ENCODE measurements at regions not wholly inside any gene's neighbourhood (a gene's known extent, or its start where the extent isn't known, plus 50 kb on each side); places are given as distances from the start of the nearest gene placed in this dataset.

DNA sequence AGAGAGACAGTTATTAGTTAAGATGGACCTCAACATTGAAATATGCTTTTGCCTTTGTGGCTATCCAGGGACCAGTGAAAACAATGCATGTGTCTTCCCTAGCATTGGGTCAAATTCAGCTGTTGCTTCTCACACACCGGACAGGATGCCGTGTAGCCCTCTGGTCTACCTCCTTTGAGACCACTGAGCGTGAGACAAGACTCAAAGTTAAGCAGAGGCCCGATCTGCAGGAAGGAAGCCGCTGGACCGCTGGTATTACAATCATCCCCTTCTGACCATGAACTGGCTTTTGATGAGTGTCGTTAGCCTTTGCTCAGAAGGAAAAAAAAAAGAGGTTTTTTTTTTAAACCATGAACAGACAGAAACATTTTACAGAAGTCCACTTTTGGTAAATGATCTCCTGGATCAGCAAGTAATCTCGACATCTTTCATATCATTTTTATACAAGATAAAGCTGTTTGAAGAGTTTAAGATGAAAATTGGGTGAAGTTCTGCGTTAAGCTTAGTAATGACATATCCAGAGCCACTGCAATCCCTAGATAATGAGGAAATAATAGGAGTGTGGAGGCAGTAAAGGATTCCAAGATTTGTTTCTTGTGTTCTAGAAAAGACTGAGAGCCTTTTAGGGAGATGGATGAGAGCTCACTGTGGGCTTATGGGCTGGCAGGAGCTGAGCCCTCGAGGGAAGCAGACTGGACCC is 622.8 kb downstream of the QKI start:
- Mint-ChIP-seq H3K27me3 (ENCODE audit: insufficient read depth) (no peaks in the 10 kb centered on the region), H3K27ac (no peak overlapping the region), H3K36me3 (ENCODE audit: low read depth) (no peaks in the 10 kb centered on the region), H3K4me1 (ENCODE audit: low read depth) (no peaks in the 10 kb centered on the region), H3K4me3 (no peak overlapping the region), H3K9me3 (no peaks in the 10 kb centered on the region)
- DNase-seq (ENCODE audit: low spot score), result no peak
- intact Hi-C loops (cut with micrococcal nuclease), result no loop called here

DNA sequence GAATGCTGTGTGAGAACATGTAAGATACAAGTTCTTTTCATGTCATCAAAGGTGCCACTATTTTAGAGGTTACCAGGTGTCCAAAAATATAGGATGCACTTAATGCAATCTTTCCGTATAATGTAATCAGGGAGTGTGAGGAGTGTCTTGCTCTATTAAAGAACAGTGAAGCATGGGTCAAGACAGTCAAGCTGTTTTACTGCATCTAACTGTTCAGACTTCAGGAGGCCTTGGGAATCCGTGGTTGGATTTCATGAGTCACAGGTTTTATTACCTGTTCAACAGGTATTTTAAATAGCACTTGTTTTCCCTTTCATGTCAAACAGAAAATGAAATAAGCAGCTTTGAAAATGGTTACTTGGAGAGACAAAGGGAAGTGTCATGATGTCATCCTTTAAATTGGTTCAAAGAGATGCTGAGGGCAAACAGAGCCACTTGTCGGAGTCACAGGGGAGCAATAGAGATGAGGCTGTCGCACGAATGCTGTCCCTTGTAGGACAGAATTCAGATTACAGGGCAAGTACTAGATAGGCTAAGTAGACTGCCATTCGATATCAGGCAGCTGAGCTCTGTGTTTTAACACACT is 621.5 kb downstream of the QKI start:
- H3K4me1 Mint-ChIP-seq (ENCODE audit: low read depth), result no peaks in the 10 kb centered on the region
- no peak overlapping the region for H3K4me3 Mint-ChIP-seq
- intact Hi-C loops (cut with micrococcal nuclease), result no loop called here
- H3K27ac Mint-ChIP-seq, result no peak overlapping the region
- H3K27me3 Mint-ChIP-seq (ENCODE audit: insufficient read depth), result no peaks in the 10 kb centered on the region
- DNase-seq (ENCODE audit: low spot score), result no peak
- no peaks in the 10 kb centered on the region for H3K9me3 Mint-ChIP-seq
- no peaks in the 10 kb centered on the region for H3K36me3 Mint-ChIP-seq (ENCODE audit: low read depth)

DNA sequence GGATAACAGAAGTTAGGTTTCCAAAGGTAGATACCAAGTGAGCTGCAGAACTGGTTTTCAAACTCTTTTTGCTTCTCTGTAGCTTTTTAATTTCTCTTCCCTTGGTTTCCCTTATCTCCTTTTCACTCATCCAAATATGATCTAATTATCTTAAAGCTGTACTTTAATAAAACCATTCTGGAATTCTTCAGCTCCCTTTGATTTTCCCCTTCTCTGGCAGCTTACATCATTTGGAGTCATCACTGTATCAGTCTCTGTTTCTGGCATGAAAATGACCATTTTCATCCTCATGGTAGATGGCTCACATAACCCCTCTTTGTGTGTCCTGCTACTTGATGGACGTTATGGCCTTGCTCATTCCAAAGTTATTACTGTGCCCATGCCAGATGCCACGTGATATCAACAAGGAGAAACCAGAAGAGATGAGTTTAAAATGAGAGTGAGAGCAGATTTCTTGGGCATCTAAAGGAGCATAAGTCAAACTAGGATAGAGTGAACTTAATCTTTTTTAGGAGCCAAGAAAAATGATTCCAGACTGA is 620.2 kb downstream of the QKI start:
- Mint-ChIP-seq H3K9me3 (no peaks in the 10 kb centered on the region), H3K4me3 (no peak overlapping the region), H3K4me1 (ENCODE audit: low read depth) (no peaks in the 10 kb centered on the region), H3K36me3 (ENCODE audit: low read depth) (no peaks in the 10 kb centered on the region), H3K27ac (no peak overlapping the region), H3K27me3 (ENCODE audit: insufficient read depth) (no peaks in the 10 kb centered on the region)
- intact Hi-C loops (cut with micrococcal nuclease), result no loop called here
- DNase-seq (ENCODE audit: low spot score), result no peak

DNA sequence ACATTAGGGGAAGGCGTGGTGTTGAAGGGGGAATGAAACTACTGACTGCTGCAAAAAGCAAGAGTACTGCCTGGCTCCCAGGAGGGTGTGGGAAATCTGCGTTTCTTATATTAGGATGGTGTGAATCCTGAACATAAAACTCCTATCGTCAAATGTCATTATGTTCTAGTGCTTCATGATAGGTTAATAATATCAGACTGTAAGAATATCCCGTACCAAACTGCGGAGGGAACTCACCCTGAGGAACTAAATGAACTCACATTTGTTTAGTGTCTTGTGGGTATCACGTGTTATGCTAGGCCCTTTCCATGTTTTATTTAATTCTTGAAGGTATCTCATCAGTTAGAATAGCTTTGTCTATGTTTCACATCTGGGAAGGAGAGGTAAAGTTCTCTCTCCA is 610.7 kb downstream of the QKI start:
- H3K4me1 Mint-ChIP-seq (ENCODE audit: low read depth), result no peaks in the 10 kb centered on the region
- H3K9me3 Mint-ChIP-seq, result no peaks in the 10 kb centered on the region
- DNase-seq (ENCODE audit: low spot score), result no peak
- intact Hi-C loops (cut with micrococcal nuclease), result no loop called here
- H3K27me3 Mint-ChIP-seq (ENCODE audit: insufficient read depth), result no peaks in the 10 kb centered on the region
- no peak overlapping the region for H3K27ac Mint-ChIP-seq
- H3K36me3 Mint-ChIP-seq (ENCODE audit: low read depth), result no peaks in the 10 kb centered on the region
- no peak overlapping the region for H3K4me3 Mint-ChIP-seq

DNA sequence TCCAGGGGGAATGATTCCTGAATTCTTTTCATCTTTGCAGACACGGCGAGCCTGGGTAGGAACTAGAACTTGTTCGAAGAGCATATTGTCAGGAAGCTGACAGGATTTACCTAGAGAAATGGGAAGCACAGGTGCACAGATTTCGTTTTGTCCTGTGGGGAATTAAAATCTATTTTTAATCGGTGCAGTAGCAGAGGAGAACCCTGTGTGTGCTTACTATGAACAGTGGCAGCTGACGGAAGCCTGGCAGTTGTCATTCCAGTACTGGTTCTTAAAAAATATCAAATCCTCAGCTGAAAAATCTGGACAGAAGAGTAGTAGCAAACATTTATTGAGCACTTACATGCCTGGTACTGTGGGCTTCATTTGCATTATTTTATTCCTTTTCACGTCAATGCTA is 609.0 kb downstream of the QKI start:
- Mint-ChIP-seq H3K36me3 (ENCODE audit: low read depth) (no peaks in the 10 kb centered on the region), H3K27ac (no peak overlapping the region), H3K4me3 (no peak overlapping the region), H3K27me3 (ENCODE audit: insufficient read depth) (no peaks in the 10 kb centered on the region), H3K4me1 (ENCODE audit: low read depth) (no peaks in the 10 kb centered on the region), H3K9me3 (no peaks in the 10 kb centered on the region)
- DNase-seq (ENCODE audit: low spot score), result no peak
- intact Hi-C loops (cut with micrococcal nuclease), result no loop called here

DNA sequence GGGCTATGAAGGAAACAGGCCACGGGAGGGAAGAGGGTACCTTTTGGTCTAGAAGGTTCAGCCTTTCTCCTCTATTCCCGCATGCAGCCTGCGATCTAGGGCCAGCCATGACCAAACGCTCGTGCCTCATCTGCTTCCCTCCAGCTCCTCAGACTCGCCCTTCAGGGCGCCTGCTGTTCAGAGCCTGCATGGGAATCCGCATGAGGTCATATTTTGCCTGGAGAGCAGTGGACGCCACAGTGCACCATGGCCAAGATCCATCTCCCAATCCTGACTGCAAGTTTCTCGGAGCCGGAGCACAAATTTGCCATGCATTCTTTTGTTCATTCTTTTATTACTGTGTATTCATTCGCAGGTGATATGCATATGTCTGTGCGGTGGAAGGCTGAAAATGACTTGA is 608.1 kb downstream of the QKI start:
- Mint-ChIP-seq H3K4me3 (no peak overlapping the region), H3K4me1 (ENCODE audit: low read depth) (no peaks in the 10 kb centered on the region), H3K9me3 (no peaks in the 10 kb centered on the region), H3K27me3 (ENCODE audit: insufficient read depth) (peaks cover 2% of the 10 kb centered on the region), H3K36me3 (ENCODE audit: low read depth) (no peaks in the 10 kb centered on the region), H3K27ac (no peak overlapping the region)
- DNase-seq (ENCODE audit: low spot score), result no peak
- intact Hi-C loops (cut with micrococcal nuclease), result no loop called here

DNA sequence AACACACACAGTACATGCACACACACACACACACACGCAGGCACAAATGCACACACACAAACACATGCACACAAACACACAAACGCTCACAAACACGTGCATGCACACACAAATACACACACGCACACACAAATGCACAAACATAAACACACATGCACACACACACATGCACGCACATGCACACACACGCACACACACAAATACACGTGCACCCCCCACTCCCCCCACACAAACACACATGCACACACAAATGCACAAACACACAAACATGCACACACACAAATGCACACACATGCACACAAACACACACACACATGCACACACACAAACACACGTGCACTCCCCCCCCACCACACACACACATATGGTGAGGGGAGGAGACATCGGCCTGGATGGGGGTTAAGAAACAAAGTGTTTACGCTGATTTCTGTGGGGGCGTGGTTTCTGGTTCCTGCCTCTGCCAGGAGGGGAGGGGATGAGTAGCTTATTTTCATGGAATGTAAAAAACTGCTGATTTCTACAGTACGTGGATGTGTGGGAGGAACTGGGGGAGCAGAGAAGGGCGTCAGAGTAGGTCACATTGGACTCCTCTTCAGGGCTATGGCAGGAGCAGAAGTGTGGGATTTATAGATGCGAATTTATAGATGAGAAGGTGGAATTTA is 607.2 kb downstream of the QKI start:
- intact Hi-C loops (cut with micrococcal nuclease), result no loop called here
- peaks cover 2% of the 10 kb centered on the region for H3K27me3 Mint-ChIP-seq (ENCODE audit: insufficient read depth)
- H3K36me3 Mint-ChIP-seq (ENCODE audit: low read depth), result no peaks in the 10 kb centered on the region
- H3K27ac Mint-ChIP-seq, result no peak overlapping the region
- no peaks in the 10 kb centered on the region for H3K4me1 Mint-ChIP-seq (ENCODE audit: low read depth)
- no peak overlapping the region for H3K4me3 Mint-ChIP-seq
- DNase-seq (ENCODE audit: low spot score), result no peak
- H3K9me3 Mint-ChIP-seq, result no peaks in the 10 kb centered on the region

DNA sequence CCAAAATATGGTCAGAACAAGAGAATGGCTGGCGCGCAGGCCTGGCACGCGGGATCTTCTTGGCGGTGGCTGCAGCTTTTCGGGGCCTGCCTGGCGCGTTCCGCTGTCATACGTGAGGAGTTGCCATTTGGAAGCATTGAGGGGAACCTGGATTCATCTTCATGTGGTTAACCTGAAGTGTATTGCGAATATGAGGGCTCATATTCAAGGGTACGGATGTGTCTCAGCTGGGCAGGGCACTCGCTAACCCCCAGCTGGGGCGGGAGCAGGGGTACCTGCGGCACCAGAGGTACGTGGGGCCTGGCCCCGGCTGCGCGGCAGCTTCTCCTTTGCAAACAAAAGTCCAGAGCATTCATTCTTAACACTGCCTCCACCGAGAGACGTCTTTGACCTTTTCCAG is 605.6 kb downstream of the QKI start:
- intact Hi-C loops (cut with micrococcal nuclease), result no loop called here
- Mint-ChIP-seq H3K4me1 (ENCODE audit: low read depth) (no peaks in the 10 kb centered on the region), H3K4me3 (no peak overlapping the region), H3K9me3 (peaks cover 5% of the 10 kb centered on the region), H3K27me3 (ENCODE audit: insufficient read depth) (peaks cover 2% of the 10 kb centered on the region), H3K27ac (no peak overlapping the region), H3K36me3 (ENCODE audit: low read depth) (no peaks in the 10 kb centered on the region)
- DNase-seq (ENCODE audit: low spot score), result no peak

DNA sequence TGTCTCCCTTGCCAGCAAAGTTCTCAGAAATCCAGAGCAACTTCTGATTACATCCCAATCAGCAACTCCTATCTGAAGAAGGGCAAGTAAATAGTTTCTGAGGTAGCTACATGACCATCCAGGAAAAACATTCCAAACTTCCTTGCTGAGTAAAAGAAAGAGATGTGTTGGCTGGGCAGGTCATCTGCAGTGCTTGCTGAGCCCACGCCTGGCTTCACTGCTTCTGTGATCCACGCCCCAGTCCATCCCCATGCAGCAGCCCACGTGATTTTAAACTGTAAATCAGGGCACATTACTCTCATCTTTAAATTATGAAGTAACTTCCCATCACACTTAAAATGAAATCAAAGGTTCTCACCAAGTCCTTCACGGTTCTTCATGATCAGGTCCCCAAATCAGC is 603.6 kb downstream of the QKI start:
- peaks cover 2% of the 10 kb centered on the region for H3K27me3 Mint-ChIP-seq (ENCODE audit: insufficient read depth)
- DNase-seq (ENCODE audit: low spot score), result no peak
- no peaks in the 10 kb centered on the region for H3K36me3 Mint-ChIP-seq (ENCODE audit: low read depth)
- no peak overlapping the region for H3K27ac Mint-ChIP-seq
- H3K4me1 Mint-ChIP-seq (ENCODE audit: low read depth), result no peaks in the 10 kb centered on the region
- intact Hi-C loops (cut with micrococcal nuclease), result no loop called here
- no peak overlapping the region for H3K4me3 Mint-ChIP-seq
- H3K9me3 Mint-ChIP-seq, result peaks cover 5% of the 10 kb centered on the region

DNA sequence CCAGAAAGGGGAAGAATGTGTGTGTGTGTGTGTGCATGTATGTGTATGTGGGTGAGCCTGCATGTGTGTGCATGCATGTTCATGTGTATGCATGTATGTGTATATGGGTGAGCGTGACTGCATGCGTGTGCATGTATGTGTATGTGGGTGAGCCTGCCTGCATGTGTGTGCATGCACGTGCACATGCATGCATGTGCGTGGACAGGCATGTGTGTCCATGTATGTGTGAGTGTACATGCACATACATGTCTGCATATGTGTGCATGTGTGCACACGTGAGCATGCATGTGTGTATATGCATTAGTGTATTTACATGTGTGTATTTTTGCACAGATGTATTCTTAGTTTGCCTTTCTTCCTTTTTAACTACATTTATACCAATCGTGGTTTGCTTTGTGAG is 601.5 kb downstream of the QKI start:
- DNase-seq (ENCODE audit: low spot score), result no peak
- H3K4me1 Mint-ChIP-seq (ENCODE audit: low read depth), result no peaks in the 10 kb centered on the region
- H3K27ac Mint-ChIP-seq, result no peak overlapping the region
- intact Hi-C loops (cut with micrococcal nuclease), result no loop called here
- H3K36me3 Mint-ChIP-seq (ENCODE audit: low read depth), result no peaks in the 10 kb centered on the region
- no peak overlapping the region for H3K4me3 Mint-ChIP-seq
- peaks cover 5% of the 10 kb centered on the region for H3K9me3 Mint-ChIP-seq
- peaks cover 2% of the 10 kb centered on the region for H3K27me3 Mint-ChIP-seq (ENCODE audit: insufficient read depth)

DNA sequence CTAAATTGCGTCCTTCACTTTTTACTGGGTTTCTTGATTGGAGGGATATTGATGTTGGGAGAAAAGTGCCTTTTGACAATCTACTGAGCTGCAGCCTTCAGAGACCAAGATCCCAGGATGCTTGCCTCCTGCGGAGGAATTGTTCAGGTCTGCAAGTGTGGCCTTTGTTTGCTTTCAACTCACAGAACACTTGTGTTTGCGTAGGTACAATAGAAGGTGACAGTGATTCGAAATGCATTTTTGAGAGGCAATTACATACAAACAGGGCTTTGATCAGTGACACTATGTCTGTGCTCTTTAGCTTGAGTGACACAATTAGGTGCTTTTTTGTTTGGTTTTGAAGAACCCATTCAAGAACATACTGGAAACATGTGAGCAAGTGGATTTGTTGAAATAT is 600.6 kb downstream of the QKI start:
- H3K4me3 Mint-ChIP-seq, result no peak overlapping the region
- peaks cover 2% of the 10 kb centered on the region for H3K27me3 Mint-ChIP-seq (ENCODE audit: insufficient read depth)
- H3K4me1 Mint-ChIP-seq (ENCODE audit: low read depth), result no peaks in the 10 kb centered on the region
- intact Hi-C loops (cut with micrococcal nuclease), result no loop called here
- no peak overlapping the region for H3K27ac Mint-ChIP-seq
- H3K9me3 Mint-ChIP-seq, result peaks cover 5% of the 10 kb centered on the region
- no peak for DNase-seq (ENCODE audit: low spot score)
- no peaks in the 10 kb centered on the region for H3K36me3 Mint-ChIP-seq (ENCODE audit: low read depth)

DNA sequence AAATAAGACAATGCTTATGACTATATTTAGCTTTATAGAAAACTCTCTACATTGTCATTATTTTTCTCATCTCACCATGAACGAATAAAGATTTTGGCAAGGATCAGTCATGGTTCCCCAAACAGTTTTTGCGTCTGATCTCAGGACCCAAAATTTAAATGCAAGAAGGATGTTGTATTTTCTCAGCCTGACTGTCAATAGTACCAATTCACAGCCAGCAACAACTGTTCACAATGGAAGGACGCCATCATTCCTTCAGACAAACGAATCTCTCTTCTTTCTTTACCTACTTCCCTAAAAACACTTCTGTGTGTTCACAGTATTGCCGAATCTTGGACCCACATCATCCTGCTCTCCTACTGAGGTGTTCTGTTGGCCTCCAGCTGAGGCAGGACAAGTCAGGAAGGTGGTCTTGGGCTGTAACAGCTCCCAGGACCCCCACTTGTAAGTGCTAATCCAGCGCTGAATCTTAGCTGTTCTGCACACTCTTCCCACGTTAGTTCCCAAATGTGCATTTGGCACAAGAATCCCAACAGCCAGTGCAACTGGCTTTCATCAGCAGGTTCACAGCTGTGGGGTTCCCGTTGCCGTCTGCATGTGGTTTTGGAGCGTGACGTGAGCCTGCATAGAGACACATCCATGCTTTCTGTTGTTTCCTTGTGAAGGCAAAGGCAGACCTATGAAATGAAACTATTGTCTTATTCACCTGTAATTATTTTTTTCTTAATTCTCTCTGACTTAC is 600.0 kb downstream of the QKI start:
- Mint-ChIP-seq H3K36me3 (ENCODE audit: low read depth) (no peaks in the 10 kb centered on the region), H3K4me1 (ENCODE audit: low read depth) (no peaks in the 10 kb centered on the region), H3K27me3 (ENCODE audit: insufficient read depth) (peaks cover 2% of the 10 kb centered on the region), H3K4me3 (no peak overlapping the region), H3K27ac (no peak overlapping the region), H3K9me3 (peaks cover 5% of the 10 kb centered on the region)
- intact Hi-C loops (cut with micrococcal nuclease), result no loop called here
- DNase-seq (ENCODE audit: low spot score), result no peak
